Muscle of arm (tissue), 1 donor: ENCODE measurements at regions not wholly inside any gene's neighbourhood (a gene's known extent, or its start where the extent isn't known, plus 50 kb on each side); places are given as distances from the start of the nearest gene placed in this dataset.
"Not testable (repeated sequence)": the region's sequence is repeated elsewhere in the genome, so short reads cannot be mapped to it uniquely, and the experiment has no call there.

Source experiments
- DNase-seq: peaks from one replicate; pipeline ENCODE4 v3.0.0-alpha.2; 2013

DNA sequence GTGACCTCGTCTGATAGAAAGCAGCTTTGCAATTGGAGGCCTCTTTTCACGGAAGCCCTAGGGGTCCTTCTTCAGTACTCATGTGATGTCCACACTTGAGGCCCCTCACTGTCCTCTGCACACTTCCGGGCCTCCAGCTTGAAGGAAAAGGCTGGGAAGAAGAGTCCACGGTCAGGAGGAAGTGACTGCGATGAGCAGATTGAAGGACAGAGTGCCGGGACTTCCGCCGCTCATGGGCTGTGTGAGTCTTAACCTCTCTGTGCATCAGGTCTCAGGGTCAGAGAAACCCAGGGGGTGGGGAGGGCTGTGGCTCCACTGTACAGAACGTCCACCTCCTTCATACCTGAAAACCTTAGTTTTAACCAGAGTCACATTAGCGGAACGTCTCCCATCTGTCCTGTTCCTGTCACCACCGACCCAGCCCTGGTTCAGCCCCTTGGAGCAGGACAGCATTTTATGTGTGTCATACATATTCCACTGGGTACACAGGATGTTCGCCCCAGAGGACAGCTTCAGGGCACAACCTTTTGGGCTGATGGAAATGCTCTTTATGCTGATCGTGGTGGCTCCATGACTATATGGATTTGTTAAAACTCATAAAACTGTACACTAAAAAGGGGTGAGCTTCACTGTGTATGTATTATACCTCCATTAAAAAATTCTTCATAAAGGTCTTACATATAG is 51.0 kb upstream of the SORCS2 start:
- no peak for DNase-seq

DNA sequence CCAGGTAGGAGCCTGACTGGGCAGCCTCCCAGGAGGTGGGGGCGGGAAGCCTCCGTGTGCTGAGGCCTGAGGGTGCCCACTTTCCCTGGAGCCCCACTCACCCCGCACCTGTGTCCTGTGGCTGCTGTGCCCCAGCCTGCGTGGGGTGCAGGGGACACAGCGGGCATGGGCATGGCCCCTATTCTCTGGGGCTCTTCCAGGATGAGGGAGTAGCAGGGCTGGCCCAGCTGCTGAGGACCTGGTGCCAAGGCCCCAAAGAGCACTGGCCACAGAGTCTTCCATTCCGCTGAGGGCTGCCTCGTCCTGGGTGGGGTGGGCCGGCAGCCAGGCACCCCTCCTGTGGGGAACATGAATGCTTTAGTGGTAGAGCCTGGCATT is 51.7 kb upstream of the SORCS2 start:
- DNase-seq, result no peak

DNA sequence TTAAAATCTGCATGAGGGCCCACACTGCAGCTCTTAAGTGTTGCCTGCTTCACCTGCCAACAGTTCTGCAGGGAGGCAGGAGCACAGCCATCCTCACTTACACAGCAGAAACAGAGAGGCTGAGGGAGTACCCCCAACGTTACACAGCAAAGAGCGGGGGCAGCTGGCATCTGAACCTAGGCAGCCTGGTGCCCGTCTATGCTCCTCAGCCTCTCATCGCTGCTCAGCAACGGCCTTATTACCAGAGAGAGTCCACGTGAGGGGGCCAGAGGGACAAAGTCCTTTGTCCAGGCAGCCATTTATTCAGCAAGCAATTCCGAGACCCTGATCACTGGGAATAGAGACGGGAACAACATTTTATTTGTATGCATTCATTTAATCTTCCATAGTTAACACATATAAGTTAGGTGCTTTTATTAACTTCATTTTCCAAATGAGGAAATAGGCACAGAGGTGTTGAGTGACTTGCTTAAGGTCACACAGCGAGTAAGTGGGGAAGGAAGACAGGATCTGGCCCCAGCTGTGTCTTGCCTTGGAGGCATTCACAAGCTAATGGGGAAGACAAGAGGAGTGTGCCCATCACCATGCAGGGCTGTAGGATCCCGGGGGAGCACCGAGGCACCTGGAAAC is 52.2 kb upstream of the SORCS2 start:
- DNase-seq, result no peak

DNA sequence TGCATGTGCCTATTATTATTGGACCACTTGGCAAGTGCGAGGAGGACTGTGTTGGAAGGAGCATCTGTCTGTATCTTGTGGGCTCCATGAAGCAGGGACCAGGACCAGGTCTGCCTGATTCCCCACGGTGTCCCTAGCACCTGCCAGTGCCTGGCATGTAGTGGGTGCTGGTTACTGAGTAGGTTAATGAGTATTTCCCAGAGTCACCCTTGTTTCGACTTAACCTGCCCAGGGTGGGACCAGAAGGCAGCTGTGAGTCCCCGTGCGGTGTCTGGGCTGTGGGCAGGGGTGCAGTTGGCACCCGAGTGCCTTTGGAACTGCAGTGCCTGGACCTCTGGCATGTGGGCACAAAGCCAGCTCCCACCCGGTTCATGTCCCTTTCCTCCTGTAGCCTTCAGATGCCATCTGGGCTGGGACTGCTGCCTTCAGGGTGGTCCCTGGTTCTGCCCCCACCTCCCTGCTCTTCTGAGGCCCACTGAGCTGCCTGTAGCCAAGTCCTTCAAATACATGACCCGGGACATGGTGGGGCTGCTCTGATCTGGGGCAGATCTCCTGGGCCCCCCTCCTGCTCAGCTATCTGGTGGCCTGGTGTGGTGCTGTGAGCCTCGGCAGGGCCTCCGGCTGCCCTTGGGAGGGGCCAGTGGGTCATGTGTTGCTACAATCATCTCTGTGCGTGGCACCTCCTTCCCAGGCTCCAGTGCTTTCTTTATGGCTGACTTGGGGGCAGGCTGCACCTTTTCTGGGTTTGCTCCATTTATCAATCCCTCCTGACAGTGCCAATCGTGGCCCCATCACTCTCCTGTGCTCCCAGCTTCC is 53.0 kb upstream of the SORCS2 start:
- DNase-seq, result no peak

DNA sequence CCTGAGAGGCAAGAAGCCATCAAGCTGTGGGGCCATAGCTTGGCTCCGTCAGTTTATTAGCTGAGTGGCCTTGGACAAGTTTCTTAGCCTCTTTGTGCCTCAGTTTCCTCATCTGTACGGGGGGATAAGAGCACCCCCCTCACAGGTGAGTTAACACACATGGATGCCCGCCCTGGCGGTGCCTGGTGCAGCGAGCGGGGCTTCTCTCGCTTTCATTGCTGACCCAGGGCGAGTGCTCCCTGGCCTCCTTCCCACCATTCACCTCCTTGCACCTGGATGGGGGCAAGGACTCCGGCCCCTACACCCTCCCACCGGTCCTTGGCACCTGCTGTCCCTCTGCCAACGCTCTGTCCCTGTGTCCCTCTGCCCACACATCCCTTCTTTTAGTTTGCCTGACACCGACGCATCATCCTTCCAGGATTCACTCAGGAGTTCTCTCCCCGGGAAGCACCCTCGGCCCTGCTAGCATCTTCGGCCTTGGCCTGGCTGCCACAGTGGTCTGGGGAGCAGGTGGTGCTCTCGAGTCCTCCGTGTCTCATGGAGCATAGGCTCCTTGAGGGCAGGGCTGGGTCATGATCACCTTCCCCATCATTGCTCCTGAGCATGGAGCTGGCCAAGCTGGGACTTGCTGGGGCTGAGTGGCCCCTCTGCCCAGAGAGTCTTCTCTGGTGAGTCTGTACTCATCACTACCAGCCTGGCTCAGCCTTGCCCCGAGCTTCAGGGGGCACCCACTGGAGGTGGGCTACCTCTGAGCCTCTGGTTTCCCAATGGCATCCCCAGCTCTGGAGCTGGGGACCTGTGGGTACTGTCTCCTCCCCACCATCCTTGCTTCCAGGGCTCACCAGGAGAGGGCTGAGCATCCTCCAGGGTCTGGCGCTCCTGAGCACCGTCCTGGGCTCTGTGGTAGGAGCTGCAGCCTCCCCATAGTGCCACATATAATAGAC is 53.8 kb upstream of the SORCS2 start:
- no peak for DNase-seq

DNA sequence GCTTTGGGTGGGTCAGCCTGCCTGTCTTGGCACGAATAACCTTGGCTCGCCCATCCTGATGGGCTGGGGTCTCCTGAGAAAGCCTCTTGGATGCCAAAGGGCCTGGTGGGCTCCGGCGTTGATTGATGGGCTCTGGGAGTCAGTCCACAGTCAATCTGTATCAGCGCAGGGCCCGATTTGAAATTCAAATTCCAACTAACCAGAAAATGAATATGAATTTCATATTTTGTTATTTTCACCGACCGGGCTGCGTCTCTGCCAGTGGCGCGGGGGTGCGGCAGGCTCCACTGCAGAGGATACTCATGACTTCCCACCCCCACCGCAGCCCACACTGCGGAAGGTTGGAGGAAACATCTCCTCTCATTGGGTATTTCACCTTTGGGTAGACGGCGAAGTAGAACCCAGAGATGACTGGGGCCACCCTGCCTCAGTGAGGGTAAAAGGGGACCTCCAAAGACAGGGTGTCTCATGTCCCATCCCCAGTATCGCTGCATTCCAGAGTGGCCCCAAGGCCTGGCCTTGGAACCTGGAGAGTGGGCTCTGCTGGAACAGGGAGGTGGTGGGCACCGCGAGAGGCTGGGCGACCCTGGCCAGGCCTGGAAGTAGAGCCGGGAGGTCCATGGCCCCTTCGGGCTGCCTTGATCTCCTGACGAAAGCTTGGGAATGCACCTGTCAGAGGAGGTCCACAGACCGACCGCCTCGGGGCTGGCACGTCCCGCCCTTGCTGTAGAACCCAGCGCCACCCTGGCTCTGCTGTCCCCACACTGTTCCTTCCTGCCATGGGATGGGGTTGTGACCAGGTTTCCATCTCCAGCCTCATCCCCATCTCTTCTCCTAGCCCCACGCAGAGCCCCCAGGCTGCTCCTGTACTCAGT is 54.8 kb upstream of the SORCS2 start:
- DNase-seq, result no peak

DNA sequence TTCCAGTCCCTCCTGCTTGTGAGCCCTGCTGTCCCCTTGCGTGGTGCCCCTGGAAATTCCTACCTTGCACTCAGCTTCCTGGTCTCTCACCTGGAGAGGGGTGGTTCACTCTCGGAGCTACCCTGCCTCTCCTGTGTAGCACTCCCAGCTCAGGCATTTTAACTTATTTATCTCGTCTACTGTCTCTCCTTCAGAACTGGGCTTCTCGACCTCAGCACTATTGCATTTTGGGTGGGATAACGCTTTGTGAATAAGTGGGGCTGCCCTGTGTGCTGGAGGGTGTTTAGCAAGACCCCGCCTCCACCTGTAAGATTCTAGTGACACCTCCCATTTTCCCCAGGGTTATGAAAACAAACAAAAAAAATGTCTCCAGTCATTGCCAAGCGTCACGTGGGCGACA is 56.0 kb upstream of the SORCS2 start:
- DNase-seq, result no peak

DNA sequence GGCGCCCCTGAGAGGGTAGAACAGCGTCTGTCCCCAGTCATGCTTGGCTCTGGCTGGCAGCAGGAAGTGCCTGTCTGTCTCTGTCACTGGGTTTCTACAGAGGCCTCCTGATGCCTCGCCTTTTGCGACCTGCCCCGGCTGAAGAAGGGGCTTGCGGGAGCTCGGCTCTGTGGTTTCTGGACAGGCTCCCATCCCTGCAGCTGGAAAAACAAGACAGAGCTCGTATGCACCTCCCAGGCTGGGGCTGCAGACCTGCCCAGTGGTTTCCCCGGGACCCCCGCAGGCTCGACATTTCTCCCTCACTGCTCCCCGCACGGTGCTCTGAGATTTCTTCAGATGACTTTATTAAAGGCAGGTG is 57.0 kb upstream of the SORCS2 start:
- peak; percentile 52 for DNase-seq

DNA sequence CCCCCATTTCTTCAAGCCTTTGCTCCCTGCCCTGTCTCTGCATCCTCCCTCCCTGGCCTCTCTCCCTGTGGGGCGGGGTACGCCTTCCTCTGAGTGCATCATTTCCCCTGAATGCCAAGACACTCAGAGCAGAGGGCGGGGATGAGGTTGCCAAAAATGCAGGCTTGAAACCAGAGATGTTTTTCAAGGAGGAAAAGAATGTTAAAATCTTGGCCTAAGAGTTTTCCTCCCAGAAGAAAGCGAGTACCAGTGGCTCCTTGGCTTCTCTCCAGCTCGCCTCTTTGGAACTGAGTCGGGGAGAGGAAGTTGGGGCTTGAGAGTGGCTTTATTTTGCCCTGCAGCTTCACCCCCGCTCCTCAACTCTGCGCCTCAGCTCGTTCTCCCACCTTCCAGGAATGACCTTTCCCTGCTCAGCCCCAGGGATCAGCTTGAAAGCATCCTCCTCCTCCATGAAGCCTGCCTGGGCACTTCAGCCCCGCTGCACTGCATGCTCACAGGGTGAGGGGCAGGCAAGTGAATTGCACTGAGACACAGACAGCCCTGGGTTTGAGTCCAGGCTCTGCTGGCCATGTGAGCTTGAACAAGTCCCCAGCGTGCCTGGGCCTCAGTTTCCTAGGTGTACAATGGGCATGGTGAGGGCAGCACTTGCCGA is 57.5 kb upstream of the SORCS2 start:
- DNase-seq, result peak; percentile 74

DNA sequence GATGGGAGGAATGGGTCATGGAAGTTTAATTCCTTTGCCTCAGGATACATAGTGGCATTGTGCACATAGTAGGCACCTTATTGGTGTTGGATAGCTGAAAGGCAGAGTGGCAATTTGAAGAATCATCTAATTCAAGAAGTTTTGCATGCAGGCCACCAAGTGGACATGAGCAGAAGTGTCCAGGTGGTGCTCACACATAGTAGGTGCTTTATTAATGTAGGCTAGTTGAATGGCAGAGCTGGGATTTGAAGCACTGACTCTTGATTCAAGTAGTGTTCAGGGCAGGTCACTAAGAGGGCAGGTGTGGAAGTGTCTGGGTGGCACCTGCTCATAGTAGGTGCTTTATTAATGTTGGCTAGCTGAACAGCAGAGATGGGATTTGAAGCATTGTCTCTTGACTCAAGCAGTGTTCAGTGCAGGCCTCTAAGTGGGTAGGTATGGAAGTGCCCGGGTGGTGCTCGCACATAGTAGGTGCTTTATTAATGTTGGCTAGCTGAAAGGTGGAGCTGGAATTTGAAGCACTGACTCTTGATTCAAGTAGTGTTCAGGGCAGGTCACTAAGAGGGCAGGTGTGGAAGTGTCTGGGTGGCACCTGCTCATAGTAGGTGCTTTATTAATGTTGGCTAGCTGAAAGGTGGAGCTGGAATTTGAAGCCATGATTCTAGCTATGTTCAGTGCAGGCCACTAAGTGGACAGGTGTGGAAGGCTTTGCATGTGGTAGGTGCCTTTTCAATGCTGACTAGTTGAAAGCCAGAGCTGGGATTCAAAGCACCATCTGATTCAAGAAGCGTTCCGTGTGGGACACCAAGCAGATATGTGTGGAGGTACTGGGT is 58.3 kb upstream of the SORCS2 start:
- not testable (repeated sequence) for DNase-seq

DNA sequence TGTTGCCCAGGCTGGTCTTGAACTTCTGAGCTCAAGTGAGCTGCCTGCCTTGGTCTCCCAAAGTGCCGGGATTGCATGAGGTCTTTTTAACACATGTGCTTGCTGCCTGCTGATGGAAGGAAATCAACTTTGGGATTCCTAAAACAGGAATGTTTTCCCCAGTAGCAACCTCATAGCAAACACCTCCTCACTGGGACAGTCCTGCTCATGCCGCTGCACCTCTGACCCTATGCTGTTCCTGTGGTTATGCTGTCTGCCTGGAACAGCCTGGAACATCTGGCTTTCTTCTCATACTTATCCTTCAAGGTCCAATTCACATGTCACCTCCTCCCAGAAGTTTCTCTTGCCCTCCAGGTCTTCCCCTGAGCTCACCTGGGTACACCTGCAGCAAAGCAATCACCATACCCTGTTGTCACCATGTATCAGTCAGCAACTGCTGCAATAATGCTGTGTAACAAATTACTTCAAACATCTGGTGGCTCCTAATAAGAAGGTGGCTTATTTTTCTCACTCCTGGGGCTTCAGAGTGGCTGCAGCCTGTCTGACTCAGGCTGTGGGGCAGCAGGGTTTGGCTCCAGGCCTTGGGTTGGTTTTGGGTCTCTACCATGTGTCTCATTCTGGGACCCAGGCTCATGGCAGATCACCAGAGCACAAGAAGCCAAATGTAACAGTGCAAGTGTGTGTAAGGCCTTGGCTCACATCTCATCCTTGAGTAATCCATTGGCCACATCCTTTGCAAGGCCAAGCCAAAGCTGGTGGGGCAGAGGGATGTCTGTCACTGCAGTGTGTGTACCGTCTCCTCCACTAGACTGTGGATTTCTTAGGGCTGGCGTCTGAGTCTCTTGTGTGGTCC is 59.4 kb upstream of the SORCS2 start:
- DNase-seq, result no peak

DNA sequence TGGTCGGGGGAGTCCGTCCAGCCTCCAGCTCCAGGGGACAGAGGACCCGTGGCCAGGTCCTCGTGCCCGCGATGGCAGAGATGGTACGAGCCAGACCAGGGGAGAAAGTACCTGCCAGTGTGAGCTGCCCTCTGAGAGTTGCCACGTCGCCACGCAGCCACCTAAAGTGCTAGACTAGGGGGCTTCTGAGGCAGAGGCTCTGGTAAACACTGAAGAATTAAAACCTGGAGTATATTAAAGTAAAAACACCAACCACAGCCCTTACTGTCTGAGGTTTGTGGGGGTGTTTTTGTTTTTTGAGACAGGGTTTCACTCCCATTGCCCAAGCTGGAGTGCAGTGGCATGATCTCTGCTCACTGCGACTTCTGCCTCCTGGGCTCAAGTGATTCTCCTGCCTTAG is 60.1 kb upstream of the SORCS2 start:
- no peak for DNase-seq

DNA sequence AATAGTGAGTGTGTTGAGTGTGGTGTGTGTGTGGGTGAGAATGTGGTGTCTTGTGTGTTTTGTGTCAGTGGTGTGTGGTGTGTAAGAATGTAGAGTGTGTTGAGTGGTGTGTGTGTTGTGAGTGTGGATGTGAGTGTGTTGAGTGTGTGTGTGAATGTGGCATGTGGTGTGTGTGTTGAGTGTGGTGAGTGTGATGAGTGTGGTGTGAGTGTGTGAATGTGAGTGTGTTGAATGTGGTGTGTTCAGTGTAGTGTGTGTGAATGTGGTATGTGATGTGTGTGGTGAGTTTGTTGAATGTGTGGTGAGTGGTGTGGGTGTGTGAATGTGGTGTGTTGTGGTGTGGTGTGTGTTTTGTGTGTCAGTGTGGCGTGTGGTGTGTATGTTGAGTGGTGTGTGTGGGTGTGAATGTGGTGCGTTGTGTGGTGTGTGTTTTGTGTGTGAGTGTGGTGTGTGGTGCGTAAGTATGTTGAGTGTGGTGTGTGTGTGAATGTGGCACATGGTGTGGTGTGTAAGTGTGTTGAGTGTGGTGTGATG is 60.8 kb upstream of the SORCS2 start:
- DNase-seq, result no peak

DNA sequence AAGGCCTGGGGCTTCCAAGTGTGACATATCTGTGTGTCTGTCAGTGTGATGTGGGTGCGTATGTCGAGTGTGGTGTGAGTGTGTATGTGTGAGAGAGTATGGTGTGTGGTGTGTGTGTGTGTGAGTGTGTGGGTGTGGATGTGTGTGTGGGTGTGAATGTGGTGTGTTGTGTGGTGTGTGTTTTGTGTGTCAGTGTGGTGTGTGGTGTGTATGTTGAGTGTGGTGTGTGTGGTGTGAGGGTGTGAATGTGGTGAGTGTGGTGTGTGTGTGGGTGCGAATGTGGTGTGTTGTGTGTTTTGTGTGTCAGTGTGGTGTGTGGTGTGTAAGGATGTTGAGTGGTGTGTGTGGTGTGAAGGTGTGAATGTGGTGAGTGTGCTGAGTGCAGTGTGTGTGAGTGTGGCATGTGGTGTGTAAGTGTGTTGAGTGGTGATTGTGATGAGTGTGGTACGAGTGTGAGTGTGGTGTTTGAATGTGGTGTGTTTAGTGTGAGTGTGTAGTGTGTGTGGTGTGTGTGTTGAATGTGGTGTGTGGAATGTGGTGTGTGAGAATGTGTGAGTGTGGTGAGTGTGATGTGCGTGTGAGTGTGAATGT is 61.6 kb upstream of the SORCS2 start:
- DNase-seq, result no peak

DNA sequence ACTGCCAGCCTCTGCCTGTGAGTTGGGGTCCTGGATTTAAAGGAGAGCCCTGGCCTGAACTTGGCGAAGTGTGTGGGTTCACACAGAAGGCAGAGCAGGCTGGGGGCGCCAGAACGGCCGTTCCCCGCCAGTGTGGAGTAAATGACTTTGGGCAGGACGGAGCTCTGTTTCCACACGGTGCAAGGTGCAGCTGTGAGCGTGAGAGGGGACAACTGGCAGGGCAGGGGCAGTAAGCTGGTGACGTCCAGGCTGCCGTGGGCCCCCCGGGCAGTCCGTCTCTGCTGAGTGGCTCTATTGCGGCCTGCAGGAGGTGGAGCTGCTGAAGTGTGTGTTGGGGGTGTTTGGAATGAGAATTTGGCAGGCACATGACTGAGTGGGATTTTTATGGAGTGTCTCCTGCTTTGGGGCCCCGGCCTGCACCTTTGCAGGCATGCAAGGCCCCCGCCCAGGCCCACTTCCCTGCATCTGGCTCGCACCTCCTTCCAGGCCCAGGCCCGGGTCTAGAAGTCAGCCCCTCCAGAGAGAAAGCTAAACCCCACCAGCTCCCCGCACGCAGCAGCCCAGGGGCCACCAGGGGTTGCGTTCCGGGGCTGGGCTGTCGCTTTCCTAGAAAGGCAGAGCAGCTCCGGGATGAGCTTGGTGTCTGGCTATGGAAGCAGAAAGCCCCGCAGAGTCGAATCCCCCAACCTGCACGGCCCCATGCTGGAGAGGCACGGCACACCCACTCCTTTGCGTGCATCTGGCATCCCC is 62.2 kb upstream of the GRPEL1 start:
- no peak for DNase-seq

DNA sequence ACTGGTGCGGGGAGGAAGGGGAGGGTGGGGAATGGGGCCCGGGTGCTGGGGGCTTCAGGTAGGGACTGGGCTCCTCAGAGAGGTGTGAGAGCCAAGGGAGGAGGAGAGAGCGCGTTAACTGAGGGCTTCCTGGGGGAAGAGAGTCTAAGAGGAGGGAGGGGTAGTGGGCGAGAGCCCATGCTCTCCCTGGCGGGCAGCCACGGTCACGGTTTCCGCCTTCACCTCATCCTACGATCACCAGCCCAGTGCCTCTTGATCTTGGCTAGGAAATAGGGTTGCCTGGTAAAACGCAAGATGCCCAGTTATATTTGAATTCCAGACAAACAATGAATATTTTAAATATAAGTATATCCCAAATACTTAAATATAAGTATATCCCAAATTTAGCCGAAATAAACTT is 60.8 kb upstream of the GRPEL1 start:
- DNase-seq, result no peak

DNA sequence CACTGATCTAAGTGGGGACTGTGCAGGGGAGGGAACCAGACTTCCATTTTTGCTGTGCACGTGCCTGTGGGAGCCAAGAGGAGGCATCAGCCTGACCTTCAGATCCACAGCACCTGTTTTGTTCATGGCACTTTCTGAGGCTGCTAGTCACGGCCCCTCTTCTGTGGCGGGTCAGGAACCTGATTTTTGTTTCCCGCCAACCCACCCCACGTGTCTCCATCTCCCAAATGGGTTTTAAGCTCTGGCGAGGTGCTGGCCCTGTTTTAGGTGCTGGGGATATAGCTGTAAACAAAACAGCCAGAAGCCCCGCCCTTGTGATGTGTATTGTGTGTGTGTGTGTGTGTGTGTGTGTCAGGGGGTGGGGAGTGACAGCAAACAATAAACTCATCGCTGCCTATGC is 60.4 kb upstream of the GRPEL1 start:
- no peak for DNase-seq
